Neural cell (in vitro differentiated cells): ENCODE measurements at regions not wholly inside any gene's neighbourhood (a gene's known extent, or its start where the extent isn't known, plus 50 kb on each side); places are given as distances from the start of the nearest gene placed in this dataset.

Experiments used
- H2AFZ ChIP-seq: fragments of 200-600, 300-800 bp; sonication (generic), shearing (Covaris generic); 2 replicates; pipeline ENCODE4 v1.6.0; 2014; ENCODE audit warnings: low read depth, mild to moderate bottlenecking, antibody characterized with exemption, low read length, moderate library complexity
- H3F3A ChIP-seq: fragments of 200-600 bp; shearing (Covaris generic); 2 replicates; pipeline ENCODE4 v1.6.1; 2016; ENCODE audit warnings: mild to moderate bottlenecking, moderate library complexity, mixed read lengths, antibody characterized with exemption, low read length; ENCODE audit not compliant: insufficient read depth, poor library complexity, severe bottlenecking
- H3K27ac ChIP-seq: fragments of 200-600, 300-800 bp; sonication (generic), shearing (Covaris generic); 2 replicates; pipeline ENCODE4 v1.5.1; 2014; ENCODE audit warnings: mild to moderate bottlenecking, low read length, moderate library complexity
- H3K27me3 ChIP-seq: fragments of 300-800, 200-600 bp; sonication (generic), shearing (Covaris generic); 2 replicates; pipeline ENCODE4 v1.6.0; 2014; ENCODE audit warnings: mild to moderate bottlenecking, low read depth, low read length, moderate library complexity; ENCODE audit not compliant: insufficient read depth
- H3K36me3 ChIP-seq: fragments of 300-800, 200-600 bp; sonication (generic), shearing (Covaris generic); 2 replicates; pipeline ENCODE4 v1.5.1; 2014; ENCODE audit warnings: mild to moderate bottlenecking, antibody characterized with exemption, low read length, moderate library complexity; ENCODE audit not compliant: insufficient read depth
- H3K4me2 ChIP-seq: fragments of 300-800, 200-600 bp; sonication (generic), shearing (Covaris generic); 2 replicates; pipeline ENCODE4 v1.6.0; 2014; ENCODE audit warnings: mild to moderate bottlenecking, low read length
- H3K4me3 ChIP-seq: fragments of 300-800, 200-600 bp; sonication (generic), shearing (Covaris generic); 2 replicates; pipeline ENCODE4 v1.5.1; 2014; ENCODE audit warnings: mild to moderate bottlenecking, low read length, moderate library complexity
- H3K79me2 ChIP-seq: fragments of 200-600 bp; shearing (Covaris generic); replicated peaks from 2 replicates; pipeline ENCODE4 v1.6.0; 2014; ENCODE audit warnings: mild to moderate bottlenecking, low read length, moderate library complexity; ENCODE audit not compliant: insufficient read depth
- H3K9ac ChIP-seq: fragments of 300-800, 200-600 bp; sonication (generic), shearing (Covaris generic); 2 replicates; pipeline ENCODE4 v1.6.1; 2016; ENCODE audit warnings: mild to moderate bottlenecking, low read length, mixed read lengths
- H3K9me2 ChIP-seq: fragments of 200-600 bp; shearing (Covaris generic); 2 replicates; pipeline ENCODE4 v1.6.1; 2016; ENCODE audit warnings: mild to moderate bottlenecking, low read length, mixed read lengths; ENCODE audit not compliant: insufficient read depth
- H3K9me3 ChIP-seq: fragments of 200-600, 300-800 bp; sonication (generic), shearing (Covaris generic); 2 replicates; pipeline ENCODE4 v1.6.1; 2016; ENCODE audit warnings: mild to moderate bottlenecking, mixed run types, low read length, moderate library complexity, mixed read lengths
- H4K20me1 ChIP-seq: fragments of 200-600 bp; shearing (Covaris generic); 2 replicates; pipeline ENCODE4 v1.6.1; 2016; ENCODE audit warnings: mild to moderate bottlenecking, mixed run types; ENCODE audit not compliant: insufficient read depth
- CTCF ChIP-seq: fragments of 450-650 bp; IDR thresholded peaks from 2 replicates; pipeline ENCODE4 v1.5.1; 2014; ENCODE audit warnings: antibody characterized with exemption, mild to moderate bottlenecking, moderate library complexity; ENCODE audit not compliant: poor library complexity, severe bottlenecking
- EP300 ChIP-seq: fragments of 450-650 bp; conservative IDR thresholded peaks from 2 replicates; pipeline ENCODE4 v1.6.1; 2014; ENCODE audit warnings: antibody characterized with exemption, mild to moderate bottlenecking, moderate library complexity; ENCODE audit not compliant: poor library complexity, severe bottlenecking
- EZH2 ChIP-seq: fragments of 200-600, 300-800 bp; shearing (Covaris generic), sonication (generic); IDR thresholded peaks from 2 replicates; pipeline ENCODE4 v1.6.1; 2014; ENCODE audit warnings: antibody characterized with exemption, low read length, borderline replicate concordance, mild to moderate bottlenecking; ENCODE audit not compliant: insufficient read depth, poor library complexity, severe bottlenecking
- MXI1 ChIP-seq: fragments of 450-650 bp; conservative IDR thresholded peaks from 2 replicates; pipeline ENCODE4 v1.6.1; 2014; ENCODE audit warnings: antibody characterized with exemption, mild to moderate bottlenecking; ENCODE audit not compliant: poor library complexity, severe bottlenecking
- POLR2AphosphoS5 ChIP-seq: IDR thresholded peaks from 2 replicates; pipeline ENCODE4 v1.6.1; 2012
- RAD21 ChIP-seq: fragments of 450-650 bp; conservative IDR thresholded peaks from 2 replicates; pipeline ENCODE4 v1.6.1; 2014; ENCODE audit warnings: antibody characterized with exemption, mild to moderate bottlenecking, moderate library complexity
- REST ChIP-seq: IDR thresholded peaks from 2 replicates; pipeline ENCODE4 v1.6.1; 2012; ENCODE audit warnings: borderline replicate concordance
- SMC3 ChIP-seq: fragments of 450-650 bp; conservative IDR thresholded peaks from 2 replicates; pipeline ENCODE4 v1.6.1; 2014; ENCODE audit warnings: antibody characterized with exemption, mild to moderate bottlenecking, moderate library complexity; ENCODE audit not compliant: poor library complexity
- TAF1 ChIP-seq: IDR thresholded peaks from 2 replicates; pipeline ENCODE4 v1.6.1; 2012; ENCODE audit warnings: low read depth

- Histone ChIP-seq H3K9me2 (no peaks in the 10 kb centered on the region), H3K4me3 (no peak overlapping the region), H3F3A (no peaks in the 10 kb centered on the region), H3K9ac (no peak overlapping the region), H3K27me3 (no peaks in the 10 kb centered on the region), H2AFZ (no peak overlapping the region), H3K9me3 (peaks cover 5% of the 10 kb centered on the region), H3K79me2 (no peaks in the 10 kb centered on the region), H3K27ac (no peak overlapping the region), H3K36me3 (no peaks in the 10 kb centered on the region), H4K20me1 (no peaks in the 10 kb centered on the region), H3K4me2 (no peak overlapping the region)
- TF ChIP-seq POLR2AphosphoS5 (no peak), SMC3 (no peak), EP300 (no peak), EZH2 (no peak)
Observed at GRCh38 chr4:160202802-160203201, 1099.9 kb downstream of the RAPGEF2 start.

GRCh38 chr4:160212078-160212477 lies 1109.2 kb downstream of the RAPGEF2 start:
- no peaks in the 10 kb centered on the region for H3K9me2 ChIP-seq

More at GRCh38 chr4:160212078-160212477, 1109.2 kb downstream of the RAPGEF2 start:
- H4K20me1 ChIP-seq: no peaks in the 10 kb centered on the region
- no peaks in the 10 kb centered on the region for H3F3A ChIP-seq
- H3K79me2 ChIP-seq: no peaks in the 10 kb centered on the region
- no peak for TF ChIP-seq MXI1
- TF ChIP-seq TAF1: no peak
- no peak for TF ChIP-seq EZH2
- TF ChIP-seq POLR2AphosphoS5: no peak
- no peak for TF ChIP-seq REST
- TF ChIP-seq RAD21: no peak
- no peak for TF ChIP-seq CTCF
- no peak for TF ChIP-seq SMC3
- no peak for TF ChIP-seq EP300
- H3K27ac ChIP-seq: no peak overlapping the region
- no peaks in the 10 kb centered on the region for H3K27me3 ChIP-seq
- H3K4me3 ChIP-seq: no peak overlapping the region
- peaks cover 4% of the 10 kb centered on the region for H3K9me3 ChIP-seq
- no peak overlapping the region for H3K9ac ChIP-seq
- no peak overlapping the region for H3K4me2 ChIP-seq
- H2AFZ ChIP-seq: no peak overlapping the region
- no peaks in the 10 kb centered on the region for H3K36me3 ChIP-seq
